Endothelial cell of umbilical vein (primary cell): ENCODE measurements at regions not wholly inside any gene's neighbourhood (a gene's known extent, or its start where the extent isn't known, plus 50 kb on each side); places are given as distances from the start of the nearest gene placed in this dataset.

Experiments
- BruUV-seq: library from RNA; stranded (reverse); fragments of 400-500 nt; replicated peaks from 2 replicates; lab custom pipeline; 2021; lab: Mats Ljungman, UMichigan
- CTCF ChIA-PET: fragments of 300-600, 350-600 bp; sonication (Branson Sonifier 250); formaldehyde crosslinking; loops from one replicate; lab custom pipeline; 2021; ENCODE audit warnings: antibody characterized with exemption, inconsistent platforms; lab: Charles Lee
- POLR2A ChIA-PET: fragments of 300-600, 350-600 bp; sonication (Branson Sonifier 250); formaldehyde crosslinking; loops from one replicate; lab custom pipeline; 2021; ENCODE audit warnings: antibody characterized with exemption, inconsistent platforms; lab: Charles Lee
- DNase-seq: peaks from one replicate; pipeline ENCODE4 v3.0.0-alpha.2; 2011; ENCODE audit warnings: low read depth, low spot score
- FAIRE-seq: peaks from 2 replicates; lab custom pipeline; 2011; peaks lifted over from hg19 to GRCh38; lab: Jason Lieb, UNC
- H2AFZ ChIP-seq: 2 replicates; pipeline ENCODE4 v1.6.0; 2012; ENCODE audit warnings: low read depth, low read length, control low read depth, inconsistent platforms
- H3K27ac ChIP-seq: 2 replicates; pipeline ENCODE4 v1.5.1; 2011; ENCODE audit warnings: low read depth, mild to moderate bottlenecking, control low read depth, low read length, moderate library complexity; ENCODE audit not compliant: insufficient read depth
- H3K27me3 ChIP-seq, 2 experiments: 2 replicates each; pipeline versions ENCODE4 v1.6.0 to v1.6.1; 2011; ENCODE audit warnings: low read length in 2 of 2, mixed read lengths in 1 of 2; ENCODE audit not compliant: control insufficient read depth in 2 of 2, insufficient read depth in 2 of 2
- H3K36me3 ChIP-seq, 2 experiments: 2 replicates in 1 of 2; 3 replicates in 1 of 2; pipeline ENCODE4 v1.5.1; 2011; ENCODE audit warnings: low read length in 2 of 2, mild to moderate bottlenecking in 1 of 2, moderate library complexity in 1 of 2; ENCODE audit not compliant: control insufficient read depth in 2 of 2, insufficient read depth in 2 of 2; ENCODE audit errors: extremely low read depth in 1 of 2
- H3K4me1 ChIP-seq: 3 replicates; pipeline ENCODE4 v1.5.1; 2011; ENCODE audit warnings: mild to moderate bottlenecking, low read length; ENCODE audit not compliant: control insufficient read depth, insufficient read depth; ENCODE audit errors: extremely low read depth
- H3K4me2 ChIP-seq: 2 replicates; pipeline ENCODE4 v1.6.1; 2011; ENCODE audit warnings: low read length, control low read depth, mixed read lengths; ENCODE audit not compliant: insufficient read depth
- H3K4me3 ChIP-seq, 3 experiments: fragments of 200-600 bp in 1 of 3; sonication (generic), shearing (Covaris generic) in 1 of 3; replicated peaks in 1 of 3; 2 replicates each; pipeline ENCODE4 v1.5.1; 2011 to 2016; ENCODE audit warnings: control low read depth in 3 of 3, low read length in 3 of 3, mild to moderate bottlenecking in 2 of 3, inconsistent platforms in 1 of 3, low read depth in 1 of 3, moderate library complexity in 1 of 3; ENCODE audit not compliant: insufficient read depth in 1 of 3
- H3K79me2 ChIP-seq: 2 replicates; pipeline ENCODE4 v1.6.0; 2012; ENCODE audit warnings: low read length, inconsistent platforms; ENCODE audit not compliant: control insufficient read depth, insufficient read depth
- H3K9ac ChIP-seq: replicated peaks from 2 replicates; pipeline ENCODE3; 2011; ENCODE audit warnings: low read length, control low read depth; ENCODE audit not compliant: insufficient read depth; ENCODE audit errors: extremely low read depth
- H3K9me1 ChIP-seq: replicated peaks from 3 replicates; pipeline ENCODE4 v1.6.0; 2011; ENCODE audit warnings: mild to moderate bottlenecking, low read length; ENCODE audit not compliant: control insufficient read depth, insufficient read depth; ENCODE audit errors: extremely low read depth
- H3K9me3 ChIP-seq: replicated peaks from 2 replicates; pipeline ENCODE4 v1.5.1; 2012; ENCODE audit warnings: low read length, inconsistent platforms; ENCODE audit not compliant: control insufficient read depth, insufficient read depth
- H4K20me1 ChIP-seq: replicated peaks from 2 replicates; pipeline ENCODE3; 2011; ENCODE audit warnings: mild to moderate bottlenecking, low read length; ENCODE audit not compliant: control insufficient read depth, insufficient read depth; ENCODE audit errors: extremely low read depth
- FOS ChIP-seq: IDR thresholded peaks from 2 replicates; pipeline ENCODE4 v1.6.1; 2011; ENCODE audit warnings: mild to moderate bottlenecking, low read length, moderate library complexity, borderline replicate concordance; ENCODE audit not compliant: insufficient read depth
- GATA2 ChIP-seq: IDR thresholded peaks from 2 replicates; pipeline ENCODE4 v1.7.0; 2011; ENCODE audit warnings: low read depth, mild to moderate bottlenecking, moderate library complexity, mixed read lengths, low read length; ENCODE audit not compliant: insufficient read length, insufficient read depth
- dilution Hi-C: fragments of 300-500 bp; cut with MboI; formaldehyde crosslinking; loops from one replicate; pipeline ENCODE4 v1.15.0; 2019; ENCODE audit warnings: low sequenced_read_pairs; ENCODE audit not compliant: extremely low pct_ligation_motif_present
- intact Hi-C: fragments of 100-400 bp; cut with micrococcal nuclease; formaldehyde crosslinking; loops from one replicate; pipeline ENCODE4 v1.10.0; 2022

DNA sequence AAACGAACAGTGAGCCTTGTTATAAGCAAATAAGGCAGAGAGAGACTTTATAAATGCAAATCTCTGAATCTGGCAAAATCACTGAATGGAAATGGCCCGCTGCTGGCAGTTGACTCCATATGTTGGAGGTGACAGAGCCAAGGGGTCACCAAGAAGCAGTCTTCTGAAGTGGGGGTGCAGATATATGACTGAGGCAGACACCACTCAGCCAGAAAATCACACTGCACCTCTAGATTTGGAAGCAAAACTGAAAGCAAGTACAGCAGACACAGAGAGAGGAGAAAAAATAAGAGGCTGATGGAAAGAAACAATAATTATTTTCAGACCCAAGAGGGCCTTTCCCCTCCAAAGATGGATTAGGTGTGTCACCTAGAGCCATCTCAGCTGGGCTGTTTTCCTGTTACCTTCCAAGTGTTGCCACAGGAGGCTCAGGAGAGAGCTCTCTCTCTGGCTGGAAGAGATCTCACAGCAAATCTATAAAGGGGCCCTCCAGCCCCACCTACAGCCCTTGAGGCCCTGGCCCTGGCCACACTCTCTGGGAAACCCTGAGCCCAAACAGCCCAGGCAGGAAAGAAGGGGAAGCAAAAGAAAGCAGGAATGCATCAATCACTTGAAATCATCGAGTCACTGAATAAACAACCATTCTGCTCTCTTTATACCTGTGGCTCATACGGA, 585.1 kb upstream of the PSMD7 start:
- H3K9me1 ChIP-seq, result no peaks in the 10 kb centered on the region
- no peak for TF ChIP-seq GATA2
- DNase-seq, result no peak
- H3K79me2 ChIP-seq, result no peaks in the 10 kb centered on the region
- no peaks in the 10 kb centered on the region for H3K9me3 ChIP-seq
- H3K36me3 ChIP-seq, result no peaks in the 10 kb centered on the region
- no peaks in the 10 kb centered on the region for H3K4me1 ChIP-seq
- H3K4me2 ChIP-seq, result no peak overlapping the region
- H4K20me1 ChIP-seq, result no peaks in the 10 kb centered on the region
- no peak overlapping the region for H2AFZ ChIP-seq
- H3K27ac ChIP-seq, result no peak overlapping the region
- intact Hi-C loops (no loop called here), dilution Hi-C loops (no loop called here)
- FAIRE-seq, result no peak
- BruUV-seq, result no TSS peak
- no peaks in the 10 kb centered on the region for H3K27me3 ChIP-seq
- no peak overlapping the region for H3K9ac ChIP-seq
- CTCF ChIA-PET, result no interaction called here
- no peak overlapping the region for H3K4me3 ChIP-seq
- POLR2A ChIA-PET, result no interaction called here

- no peak overlapping the region for H3K4me2 ChIP-seq
- dilution Hi-C loops (no loop called here), intact Hi-C loops (no loop called here)
- no peak overlapping the region for H3K4me3 ChIP-seq
- no peak for TF ChIP-seq FOS
- POLR2A ChIA-PET, result no interaction called here
- no peaks in the 10 kb centered on the region for H4K20me1 ChIP-seq
- no peak overlapping the region for H3K9ac ChIP-seq
- no peak overlapping the region for H2AFZ ChIP-seq
- no peaks in the 10 kb centered on the region for H3K9me1 ChIP-seq
- no peaks in the 10 kb centered on the region for H3K36me3 ChIP-seq
- CTCF ChIA-PET, result no interaction called here
- no peaks in the 10 kb centered on the region for H3K27me3 ChIP-seq
- DNase-seq, result no peak
- no peaks in the 10 kb centered on the region for H3K79me2 ChIP-seq
- H3K9me3 ChIP-seq, result no peaks in the 10 kb centered on the region
- no peak for FAIRE-seq
- H3K4me1 ChIP-seq, result no peaks in the 10 kb centered on the region
- no peak overlapping the region for H3K27ac ChIP-seq
- BruUV-seq, result no TSS peak
Measured at GRCh38 chr16:73710526-73710925, 586.1 kb upstream of the PSMD7 start.
